ENCODE measurements at regions not wholly inside any gene's neighbourhood (a gene's known extent, or its start where the extent isn't known, plus 50 kb on each side); places are given as distances from the start of the nearest gene placed in this dataset.
"Not testable (repeated sequence)": the region's sequence is repeated elsewhere in the genome, so short reads cannot be mapped to it uniquely, and the experiment has no call there.

DNA sequence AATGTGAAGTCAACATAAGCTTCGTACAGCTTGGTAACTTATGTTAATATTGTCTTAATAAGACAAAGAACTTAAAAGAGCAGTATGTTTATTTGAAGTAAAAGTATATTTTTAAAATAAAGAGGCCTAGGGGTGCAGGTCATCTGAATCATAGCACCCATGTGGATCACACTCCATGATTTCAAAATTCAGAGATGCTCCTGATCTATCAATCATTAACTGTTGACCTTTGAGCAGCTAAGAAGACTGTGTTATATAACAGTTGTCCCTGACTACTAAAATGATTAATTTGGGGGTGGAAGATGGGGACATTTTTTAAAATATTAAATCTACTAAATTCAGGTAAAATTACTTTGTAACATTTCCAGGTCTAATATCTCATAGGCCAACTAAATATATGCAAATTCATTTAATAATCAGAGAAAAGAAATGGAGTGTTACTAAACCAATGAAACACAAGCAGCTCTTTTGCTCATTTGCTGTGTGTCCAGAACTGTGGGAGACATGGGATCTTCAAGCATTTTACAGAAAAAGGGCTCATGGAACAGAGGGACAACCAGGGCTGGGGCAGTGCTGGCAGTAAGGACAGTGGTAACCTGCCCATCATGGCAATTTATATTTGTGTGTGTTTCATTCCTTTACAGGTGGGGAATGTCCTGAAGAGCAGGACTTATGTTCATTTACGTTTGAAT lies 120.7 kb upstream of the PCED1B start:
- no peaks in the 10 kb centered on the region for H3K36me3 Mint-ChIP-seq (ENCODE audit: low read depth)
- no peak overlapping the region for H3K4me3 Mint-ChIP-seq (ENCODE audit: low read depth)

DNA sequence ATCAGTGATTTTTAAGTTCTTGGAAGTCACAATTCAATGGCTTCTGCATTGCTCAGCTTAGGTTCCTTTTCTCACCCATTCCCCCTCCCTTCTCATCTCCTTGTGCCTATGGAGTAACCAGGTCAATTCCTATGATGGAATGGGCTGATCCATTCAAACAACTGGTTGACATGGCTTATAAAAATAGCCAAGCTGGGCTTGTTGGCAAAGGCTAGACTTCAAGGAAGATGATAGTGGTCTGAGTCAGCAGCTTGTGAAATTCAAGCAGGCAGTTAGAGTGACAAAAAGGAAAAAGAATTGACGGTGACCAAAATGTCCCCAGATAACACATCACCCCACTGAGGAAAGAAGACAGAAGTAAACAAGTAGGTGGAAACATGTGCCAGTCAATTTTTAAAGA lies 119.9 kb upstream of the PCED1B start:
- peaks cover 2% of the 10 kb centered on the region for H3K27me3 Mint-ChIP-seq (ENCODE audit: low read depth)
- intact Hi-C loops (cut with micrococcal nuclease): no loop called here
- no peaks in the 10 kb centered on the region for H3K9me3 Mint-ChIP-seq
- no peaks in the 10 kb centered on the region for H3K4me1 Mint-ChIP-seq (ENCODE audit: low read depth)
- no peaks in the 10 kb centered on the region for H3K36me3 Mint-ChIP-seq (ENCODE audit: low read depth)
- H3K27ac Mint-ChIP-seq: no peak overlapping the region
- DNase-seq (ENCODE audit: low spot score): no peak
- no peak overlapping the region for H3K4me3 Mint-ChIP-seq (ENCODE audit: low read depth)

More for the DNA sequence above, 120.7 kb upstream of the PCED1B start:
- no peaks in the 10 kb centered on the region for H3K4me1 Mint-ChIP-seq (ENCODE audit: low read depth)
- no peaks in the 10 kb centered on the region for H3K9me3 Mint-ChIP-seq
- intact Hi-C loops (cut with micrococcal nuclease): no loop called here
- DNase-seq (ENCODE audit: low spot score): no peak
- no peak overlapping the region for H3K27ac Mint-ChIP-seq
- H3K27me3 Mint-ChIP-seq (ENCODE audit: low read depth): peaks cover 2% of the 10 kb centered on the region

DNA sequence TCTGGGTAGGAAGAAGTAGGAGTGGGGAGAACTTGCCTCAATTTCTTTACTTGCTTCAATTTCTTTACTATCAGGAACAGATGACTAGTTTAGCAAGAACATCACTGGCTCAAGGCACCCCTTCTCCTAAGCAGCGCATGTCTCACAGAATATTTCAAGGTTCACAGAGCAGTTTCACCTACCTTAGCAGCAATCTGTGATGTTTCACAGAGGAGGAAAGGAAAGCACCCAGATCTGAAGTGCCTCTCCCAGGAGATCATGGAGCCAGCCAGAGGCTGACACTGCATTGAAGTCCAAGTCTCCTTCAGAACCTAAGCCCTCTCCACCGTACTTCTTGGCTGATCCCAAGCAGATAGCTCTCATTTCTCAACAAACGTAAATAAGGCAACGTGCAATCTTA lies 118.7 kb upstream of the PCED1B start:
- DNase-seq (ENCODE audit: low spot score): no peak
- Mint-ChIP-seq H3K4me1 (ENCODE audit: low read depth) (no peaks in the 10 kb centered on the region), H3K4me3 (ENCODE audit: low read depth) (no peak overlapping the region)

DNA sequence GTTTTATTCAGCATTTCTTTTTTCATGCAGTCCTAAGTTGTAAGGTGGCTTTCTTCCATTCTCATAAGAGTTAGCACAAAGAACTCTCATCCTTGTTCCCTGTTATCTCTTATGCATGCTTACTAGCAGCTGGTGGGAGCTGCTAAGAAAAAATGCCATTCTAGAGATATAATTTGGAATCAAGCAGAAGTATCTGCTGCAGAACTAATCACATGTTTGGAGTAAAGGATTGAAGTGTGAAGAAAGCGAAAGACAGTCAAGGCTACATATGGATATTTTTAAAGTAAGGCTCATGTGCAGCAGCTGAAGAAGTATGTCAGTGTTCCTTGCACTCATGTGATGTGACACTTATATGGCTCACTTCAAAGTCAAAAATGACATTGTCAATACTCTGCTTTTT lies 116.2 kb upstream of the PCED1B start:
- Mint-ChIP-seq H3K27me3 (ENCODE audit: low read depth) (peaks cover 3% of the 10 kb centered on the region), H3K27ac (no peak overlapping the region), H3K9me3 (no peaks in the 10 kb centered on the region), H3K36me3 (ENCODE audit: low read depth) (no peaks in the 10 kb centered on the region), H3K4me3 (ENCODE audit: low read depth) (no peak overlapping the region), H3K4me1 (ENCODE audit: low read depth) (no peaks in the 10 kb centered on the region)
- no peak for DNase-seq (ENCODE audit: low spot score)
- intact Hi-C loops (cut with micrococcal nuclease): no loop called here

More for the DNA sequence above, 118.7 kb upstream of the PCED1B start:
- intact Hi-C loops (cut with micrococcal nuclease): no loop called here
- Mint-ChIP-seq H3K27me3 (ENCODE audit: low read depth) (no peaks in the 10 kb centered on the region), H3K9me3 (no peaks in the 10 kb centered on the region), H3K27ac (no peak overlapping the region), H3K36me3 (ENCODE audit: low read depth) (no peaks in the 10 kb centered on the region)

DNA sequence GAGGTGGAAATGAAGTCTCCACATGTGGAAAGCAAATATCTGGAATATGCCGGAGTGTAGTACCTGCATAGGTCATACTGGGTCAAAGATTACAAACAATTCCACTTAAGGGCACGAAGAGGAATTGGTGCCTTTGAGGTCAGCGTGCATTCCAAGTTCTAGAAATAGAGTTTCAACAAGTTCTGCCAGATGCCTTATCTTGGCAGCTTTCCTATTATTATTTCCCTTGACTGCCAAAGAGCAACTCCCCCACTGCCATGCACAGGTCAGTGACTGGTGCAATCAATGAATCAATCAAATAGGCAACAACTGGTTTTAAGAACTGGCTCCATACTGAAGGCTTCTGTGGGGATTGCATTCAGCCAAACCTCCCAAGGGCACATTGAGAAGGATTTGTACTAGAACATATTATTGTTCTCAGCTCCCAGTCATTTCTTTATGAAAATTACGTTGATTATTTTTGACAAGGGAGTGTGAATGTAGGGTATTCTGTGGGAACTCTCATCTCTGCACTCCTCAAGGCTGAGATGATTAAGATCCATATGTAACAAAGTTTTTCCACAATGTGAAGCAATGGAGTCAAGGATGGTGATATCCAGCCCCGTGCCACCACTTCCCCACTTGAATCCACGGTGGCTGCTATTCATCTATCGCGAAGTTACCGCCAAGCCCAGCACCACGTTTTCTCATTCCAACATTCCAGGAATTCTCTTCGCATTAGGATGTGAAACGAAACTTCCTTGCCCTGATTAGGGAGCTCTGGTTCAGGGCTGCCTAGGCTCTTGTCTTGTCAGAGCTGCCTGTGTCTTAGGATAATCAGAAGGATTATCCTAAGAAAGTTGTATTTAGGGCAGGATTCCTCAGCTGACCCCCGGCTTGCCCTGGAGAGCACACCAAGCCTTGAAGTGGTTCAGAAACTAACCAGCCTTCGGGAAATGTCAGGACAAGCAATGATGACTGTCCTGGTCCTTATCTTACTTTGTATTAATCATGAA lies 115.1 kb upstream of the PCED1B start:
- Mint-ChIP-seq H3K27ac (no peak overlapping the region), H3K27me3 (ENCODE audit: low read depth) (peaks cover 3% of the 10 kb centered on the region), H3K36me3 (ENCODE audit: low read depth) (no peaks in the 10 kb centered on the region), H3K9me3 (no peaks in the 10 kb centered on the region), H3K4me3 (ENCODE audit: low read depth) (no peak overlapping the region), H3K4me1 (ENCODE audit: low read depth) (no peaks in the 10 kb centered on the region)
- intact Hi-C loops (cut with micrococcal nuclease): no loop called here
- no peak for DNase-seq (ENCODE audit: low spot score)

DNA sequence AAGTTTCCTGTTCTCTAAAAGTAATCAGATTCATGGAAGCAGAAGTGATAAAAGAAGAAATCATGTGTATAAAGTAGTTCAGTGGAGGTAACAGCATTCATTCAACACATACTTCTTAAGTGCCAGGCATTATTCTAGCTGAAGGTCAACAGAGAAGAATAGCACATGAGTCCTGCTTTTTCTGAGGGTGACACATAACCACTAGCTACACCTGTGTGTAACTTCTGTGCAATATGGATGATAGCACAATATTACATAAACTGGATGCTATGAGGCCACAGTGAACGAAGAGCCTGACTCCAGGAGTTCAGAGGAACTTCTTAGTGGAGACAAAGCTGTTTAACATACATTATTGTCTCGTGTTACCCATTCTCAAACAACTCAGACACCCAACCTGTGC lies 114.3 kb upstream of the PCED1B start:
- H3K27me3 Mint-ChIP-seq (ENCODE audit: low read depth): peaks cover 4% of the 10 kb centered on the region
- DNase-seq (ENCODE audit: low spot score): no peak
- no peak overlapping the region for H3K4me3 Mint-ChIP-seq (ENCODE audit: low read depth)
- intact Hi-C loops (cut with micrococcal nuclease): no loop called here
- no peak overlapping the region for H3K27ac Mint-ChIP-seq
- no peaks in the 10 kb centered on the region for H3K4me1 Mint-ChIP-seq (ENCODE audit: low read depth)
- H3K9me3 Mint-ChIP-seq: no peaks in the 10 kb centered on the region
- no peaks in the 10 kb centered on the region for H3K36me3 Mint-ChIP-seq (ENCODE audit: low read depth)

DNA sequence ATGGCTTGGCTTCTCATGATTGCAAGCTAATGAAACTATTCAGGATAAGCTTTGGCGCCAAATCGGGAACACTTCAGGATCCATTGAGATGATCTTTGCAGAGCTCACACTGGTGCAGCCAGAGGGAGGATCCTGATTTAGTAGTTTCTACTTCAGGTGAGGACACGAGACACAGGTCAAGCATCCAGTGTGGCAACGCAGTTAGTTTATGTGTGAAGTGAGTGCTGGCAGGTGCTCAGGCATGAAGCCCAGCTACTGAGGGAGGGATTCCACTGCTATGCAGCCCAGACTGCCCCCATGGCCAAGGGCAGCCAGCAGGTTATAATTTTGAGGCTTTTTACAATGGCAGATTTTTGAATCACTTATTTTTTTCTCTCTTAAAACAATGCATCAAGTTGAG lies 113.5 kb upstream of the PCED1B start:
- Mint-ChIP-seq H3K27ac (no peak overlapping the region), H3K36me3 (ENCODE audit: low read depth) (no peaks in the 10 kb centered on the region), H3K9me3 (no peaks in the 10 kb centered on the region), H3K4me3 (ENCODE audit: low read depth) (no peak overlapping the region), H3K4me1 (ENCODE audit: low read depth) (no peaks in the 10 kb centered on the region), H3K27me3 (ENCODE audit: low read depth) (peaks cover 7% of the 10 kb centered on the region)
- DNase-seq (ENCODE audit: low spot score): no peak
- intact Hi-C loops (cut with micrococcal nuclease): no loop called here

DNA sequence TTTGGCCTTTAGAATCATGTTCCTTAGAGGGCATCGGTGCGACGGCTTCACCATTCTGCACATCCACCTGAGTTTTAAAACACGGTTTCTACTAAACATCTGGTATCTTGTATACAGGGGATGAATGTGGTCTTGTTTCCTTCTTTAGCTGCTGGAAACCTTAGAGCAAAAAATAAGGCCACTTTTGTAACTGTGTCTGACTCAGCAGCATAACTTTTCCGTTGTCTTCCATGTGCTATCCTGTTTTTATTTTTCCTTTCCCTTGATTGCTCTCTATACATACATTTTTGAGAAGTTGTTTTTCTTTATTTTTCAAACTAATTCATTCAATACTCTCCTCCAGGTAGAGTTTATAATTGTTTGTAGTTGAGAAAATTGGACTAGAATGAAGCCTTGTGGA lies 108.8 kb upstream of the PCED1B start:
- no peak overlapping the region for H3K4me3 Mint-ChIP-seq (ENCODE audit: low read depth)
- H3K27me3 Mint-ChIP-seq (ENCODE audit: low read depth): peaks cover 12% of the 10 kb centered on the region
- H3K27ac Mint-ChIP-seq: no peak overlapping the region
- no peaks in the 10 kb centered on the region for H3K36me3 Mint-ChIP-seq (ENCODE audit: low read depth)
- intact Hi-C loops (cut with micrococcal nuclease): no loop called here
- H3K9me3 Mint-ChIP-seq: no peaks in the 10 kb centered on the region
- H3K4me1 Mint-ChIP-seq (ENCODE audit: low read depth): no peaks in the 10 kb centered on the region
- no peak for DNase-seq (ENCODE audit: low spot score)

DNA sequence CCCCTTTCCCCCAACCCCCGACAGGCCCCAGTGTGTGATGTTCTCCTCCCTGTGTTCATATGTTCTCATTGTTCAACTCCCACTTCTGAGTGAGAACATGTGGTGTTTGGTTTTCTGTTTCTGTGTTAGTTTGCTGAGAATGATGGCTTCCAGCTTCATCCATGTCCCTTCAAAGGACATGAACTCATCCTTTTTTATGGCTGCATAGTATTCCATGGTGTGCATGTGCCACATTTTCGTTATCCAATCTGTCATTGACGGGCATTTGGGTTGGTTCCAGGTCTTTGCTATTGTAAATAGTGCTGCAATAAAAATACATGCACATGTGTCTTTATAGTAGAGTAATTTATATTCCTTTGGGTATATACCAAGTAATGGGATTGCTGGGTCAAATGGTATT lies 105.5 kb upstream of the PCED1B start:
- DNase-seq (ENCODE audit: low spot score); H3K9me3 Mint-ChIP-seq; H3K36me3 Mint-ChIP-seq (ENCODE audit: low read depth); H3K4me1 Mint-ChIP-seq (ENCODE audit: low read depth); H3K4me3 Mint-ChIP-seq (ENCODE audit: low read depth); H3K27ac Mint-ChIP-seq; intact Hi-C loops (cut with micrococcal nuclease): not testable (repeated sequence)
- peaks cover 12% of the 10 kb centered on the region for H3K27me3 Mint-ChIP-seq (ENCODE audit: low read depth)

DNA sequence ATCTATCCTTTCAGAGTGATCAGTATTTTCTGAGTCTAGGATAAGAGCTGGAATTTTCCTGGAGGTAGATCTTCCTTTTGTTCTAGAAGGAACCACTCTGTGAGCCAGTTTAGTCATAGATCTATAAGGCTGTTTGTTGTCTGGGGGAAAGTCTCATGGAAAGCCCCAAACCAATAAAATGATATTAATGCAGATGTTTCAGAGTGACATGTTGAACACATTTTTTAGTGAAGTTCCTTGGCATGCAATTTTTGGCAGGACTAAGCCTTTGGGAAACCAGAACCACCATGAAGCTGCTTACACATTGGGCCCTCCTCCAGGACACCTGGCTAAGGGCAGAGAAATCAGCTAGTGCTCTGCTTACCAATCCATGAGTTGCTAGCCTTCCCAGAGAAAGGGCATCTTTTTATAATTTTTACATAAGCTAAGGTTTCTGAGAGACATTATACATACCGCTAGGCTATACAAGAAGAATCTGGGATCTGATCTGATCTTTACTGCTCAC lies 101.5 kb upstream of the PCED1B start:
- no peak overlapping the region for H3K27ac Mint-ChIP-seq
- no peaks in the 10 kb centered on the region for H3K9me3 Mint-ChIP-seq
- H3K4me1 Mint-ChIP-seq (ENCODE audit: low read depth): no peaks in the 10 kb centered on the region
- no peak for DNase-seq (ENCODE audit: low spot score)
- intact Hi-C loops (cut with micrococcal nuclease): no loop called here
- no peak overlapping the region for H3K4me3 Mint-ChIP-seq (ENCODE audit: low read depth)
- H3K27me3 Mint-ChIP-seq (ENCODE audit: low read depth): peaks cover 13% of the 10 kb centered on the region
- no peaks in the 10 kb centered on the region for H3K36me3 Mint-ChIP-seq (ENCODE audit: low read depth)

DNA sequence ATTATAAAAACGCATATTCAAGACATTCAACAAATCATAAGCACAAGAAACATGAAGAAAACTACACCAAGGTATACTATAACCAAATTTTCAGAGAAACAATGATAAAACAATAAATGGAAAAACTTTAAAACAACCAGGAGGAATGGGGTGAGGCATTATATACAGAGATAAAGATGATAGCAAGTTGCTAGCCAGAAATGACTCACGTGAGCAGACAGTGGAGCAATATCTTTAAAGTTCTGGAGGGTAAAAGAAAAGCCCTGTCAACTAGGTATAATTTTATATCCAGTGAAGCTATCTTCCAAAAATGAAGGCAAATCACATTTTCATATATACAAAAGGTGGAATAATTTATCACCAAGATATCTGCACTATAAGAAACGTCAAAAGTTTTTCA lies 97.8 kb upstream of the PCED1B start:
- no peaks in the 10 kb centered on the region for H3K9me3 Mint-ChIP-seq
- no peak overlapping the region for H3K27ac Mint-ChIP-seq
- peaks cover 16% of the 10 kb centered on the region for H3K27me3 Mint-ChIP-seq (ENCODE audit: low read depth)
- H3K4me3 Mint-ChIP-seq (ENCODE audit: low read depth): no peak overlapping the region
- intact Hi-C loops (cut with micrococcal nuclease): loop anchor here (5.0 kb wide), 1 partner anchor 909 kb away; no protein-coding TSS in a partner anchor
- H3K36me3 Mint-ChIP-seq (ENCODE audit: low read depth): no peaks in the 10 kb centered on the region
- no peak for DNase-seq (ENCODE audit: low spot score)
- H3K4me1 Mint-ChIP-seq (ENCODE audit: low read depth): no peaks in the 10 kb centered on the region

DNA sequence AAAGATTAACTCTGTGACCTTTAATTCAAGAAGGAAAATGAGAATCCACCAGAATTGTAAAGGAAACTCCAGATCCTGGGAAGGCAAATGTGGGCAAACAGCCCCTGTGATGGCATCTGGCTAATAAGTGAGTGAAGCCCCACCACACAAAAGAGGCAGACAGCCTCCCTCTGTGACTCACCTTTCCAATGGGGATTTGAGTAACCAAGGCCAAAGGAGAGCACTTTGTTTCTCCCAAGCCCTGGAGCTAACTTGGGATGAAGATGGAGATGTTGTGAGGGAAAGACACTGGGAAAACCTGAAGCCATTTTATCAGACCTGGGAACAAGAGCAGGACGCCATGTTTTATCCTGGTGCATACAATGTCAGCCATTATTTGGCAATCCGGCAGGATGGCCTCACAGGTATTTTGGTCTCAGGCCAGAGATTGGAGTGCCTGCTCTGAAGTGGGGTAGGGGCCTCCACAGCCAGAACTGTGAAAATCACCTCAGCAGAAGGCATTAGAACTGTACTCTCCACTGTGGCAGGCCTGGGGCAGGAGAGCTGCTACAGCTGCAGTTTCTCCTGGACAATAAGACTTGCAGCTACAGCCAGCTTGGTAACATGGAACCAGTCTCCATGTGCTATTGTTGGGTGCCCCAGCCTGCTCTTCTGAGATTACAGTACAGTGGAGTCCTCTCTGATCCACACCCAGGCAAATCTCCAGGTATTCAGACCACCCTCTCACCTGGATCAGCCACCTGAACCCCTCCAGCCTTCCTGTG lies 96.6 kb upstream of the PCED1B start:
- intact Hi-C loops (cut with micrococcal nuclease): loop anchor here (5.0 kb wide), 1 partner anchor 911 kb away; no protein-coding TSS in a partner anchor
- no peak for DNase-seq (ENCODE audit: low spot score)
- Mint-ChIP-seq H3K27me3 (ENCODE audit: low read depth) (peaks cover 18% of the 10 kb centered on the region), H3K36me3 (ENCODE audit: low read depth) (no peaks in the 10 kb centered on the region), H3K4me1 (ENCODE audit: low read depth) (no peaks in the 10 kb centered on the region), H3K9me3 (no peaks in the 10 kb centered on the region), H3K4me3 (ENCODE audit: low read depth) (no peak overlapping the region), H3K27ac (no peak overlapping the region)

Measured in activated T-helper 2 cell treated with anti-CD3 and anti-CD28 coated beads, Interferon-gamma antibody, Interleukin-2, Interleukin-4, amounts not matched to agents 10 μg/mL and 5 μg/mL and 100 μg/mL, durations not matched to agents 14 hours and 24 hours and 36 hours (primary cell).